GM19099 (cell line): ENCODE measurements at regions not wholly inside any gene's neighbourhood (a gene's known extent, or its start where the extent isn't known, plus 50 kb on each side); places are given as distances from the start of the nearest gene placed in this dataset.

Source experiments
- POLR2A ChIP-seq: IDR thresholded peaks from 3 replicates; pipeline ENCODE4 v1.6.1; 2011; ENCODE audit warnings: low read depth; ENCODE audit not compliant: insufficient read length; ENCODE audit errors: extremely low read depth

DNA sequence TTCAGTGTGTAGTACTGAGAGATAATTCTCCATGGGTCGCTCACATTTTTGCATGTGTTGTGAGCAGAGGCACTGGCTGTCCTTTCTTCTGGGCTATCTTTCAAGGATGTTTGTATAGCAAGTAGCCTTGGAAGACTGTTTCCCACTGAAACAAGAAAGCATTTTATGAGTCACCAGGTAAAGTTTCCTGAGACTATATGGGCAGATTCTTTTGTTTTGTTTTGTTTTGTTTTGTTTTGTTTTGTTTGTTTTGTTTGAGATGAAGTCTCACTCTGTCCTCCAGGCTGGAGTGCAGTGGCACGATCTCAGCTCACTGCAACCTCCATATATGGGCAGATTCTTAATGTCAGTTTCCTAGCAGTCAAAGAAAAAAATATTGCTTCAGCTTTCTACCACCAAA lies 912.6 kb downstream of the TTLL7 start:
- no peak for TF ChIP-seq POLR2A

DNA sequence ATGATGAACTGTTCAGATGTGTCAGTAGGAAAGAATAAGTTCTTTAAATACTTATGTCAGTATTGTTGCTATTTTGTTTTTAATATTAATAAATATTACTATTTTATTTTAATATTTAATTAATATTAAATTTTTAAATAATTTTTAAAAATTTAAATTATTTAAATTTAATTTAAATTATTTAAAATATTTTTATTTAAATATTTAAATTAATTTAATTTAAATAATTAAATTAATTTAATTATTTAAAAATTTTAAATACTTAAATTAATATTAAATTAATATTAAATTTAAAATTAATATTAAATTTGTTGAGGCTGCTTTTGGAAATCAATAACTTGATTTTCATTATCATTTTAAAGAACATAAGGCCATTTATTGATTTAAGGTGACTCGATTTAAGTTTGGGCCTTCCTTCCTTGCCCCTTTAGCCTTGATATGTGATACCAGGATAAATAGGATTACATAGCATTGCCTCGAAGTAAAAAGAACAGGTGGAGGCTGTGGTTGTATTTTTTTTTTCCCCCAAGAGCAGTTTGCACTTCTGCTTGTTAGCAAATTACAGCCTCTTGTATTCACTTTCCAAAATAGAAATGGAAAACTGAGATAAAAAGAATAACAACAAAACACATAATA lies 915.2 kb downstream of the TTLL7 start:
- TF ChIP-seq POLR2A = no peak

DNA sequence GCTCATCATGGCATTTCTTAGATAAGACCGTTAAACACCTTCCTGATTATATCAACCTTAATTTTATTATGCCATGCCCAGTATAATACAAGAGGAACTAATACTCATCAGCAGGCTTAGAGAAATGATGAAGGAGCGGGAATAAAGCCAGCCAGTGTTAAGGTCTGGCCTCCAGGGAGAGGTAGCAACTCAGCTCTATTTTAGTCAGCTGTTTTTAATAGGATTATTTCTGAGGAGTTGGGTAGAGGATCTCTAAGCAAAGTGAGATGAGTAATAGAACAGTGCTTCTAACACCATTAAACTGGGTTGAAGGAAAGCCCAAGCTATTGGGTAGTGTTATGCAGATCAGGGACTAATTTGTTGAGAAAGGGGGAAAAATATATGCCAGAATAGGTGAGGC lies 921.5 kb downstream of the TTLL7 start:
- TF ChIP-seq POLR2A = no peak

DNA sequence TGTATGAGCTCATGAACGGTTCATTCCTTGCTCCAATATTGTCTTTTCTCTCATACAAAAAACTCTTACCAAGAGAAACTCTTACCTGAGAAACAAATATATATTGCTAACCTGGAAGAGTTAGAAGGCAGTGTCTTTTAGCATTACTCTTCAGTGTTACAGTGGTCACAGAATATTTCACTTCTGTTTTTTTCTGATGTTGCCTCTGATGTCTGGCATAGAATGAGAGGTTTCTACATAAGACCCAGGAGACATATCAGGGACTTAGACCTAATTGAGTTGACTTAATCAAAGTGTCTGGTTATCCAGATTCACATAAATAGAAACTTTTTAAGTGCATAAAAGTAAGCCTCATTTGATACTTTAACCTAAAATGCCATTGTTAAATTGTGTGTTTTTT lies 923.8 kb downstream of the TTLL7 start:
- TF ChIP-seq POLR2A = no peak

- TF ChIP-seq POLR2A = no peak
These were observed 931.0 kb downstream of the TTLL7 start for GRCh38 chr1:83067954-83068353.

GRCh38 chr1:83065952-83066727 lies 932.8 kb downstream of the TTLL7 start:
- no peak for TF ChIP-seq POLR2A

GRCh38 chr1:83064589-83065242 lies 934.2 kb downstream of the TTLL7 start:
- no peak for TF ChIP-seq POLR2A

DNA sequence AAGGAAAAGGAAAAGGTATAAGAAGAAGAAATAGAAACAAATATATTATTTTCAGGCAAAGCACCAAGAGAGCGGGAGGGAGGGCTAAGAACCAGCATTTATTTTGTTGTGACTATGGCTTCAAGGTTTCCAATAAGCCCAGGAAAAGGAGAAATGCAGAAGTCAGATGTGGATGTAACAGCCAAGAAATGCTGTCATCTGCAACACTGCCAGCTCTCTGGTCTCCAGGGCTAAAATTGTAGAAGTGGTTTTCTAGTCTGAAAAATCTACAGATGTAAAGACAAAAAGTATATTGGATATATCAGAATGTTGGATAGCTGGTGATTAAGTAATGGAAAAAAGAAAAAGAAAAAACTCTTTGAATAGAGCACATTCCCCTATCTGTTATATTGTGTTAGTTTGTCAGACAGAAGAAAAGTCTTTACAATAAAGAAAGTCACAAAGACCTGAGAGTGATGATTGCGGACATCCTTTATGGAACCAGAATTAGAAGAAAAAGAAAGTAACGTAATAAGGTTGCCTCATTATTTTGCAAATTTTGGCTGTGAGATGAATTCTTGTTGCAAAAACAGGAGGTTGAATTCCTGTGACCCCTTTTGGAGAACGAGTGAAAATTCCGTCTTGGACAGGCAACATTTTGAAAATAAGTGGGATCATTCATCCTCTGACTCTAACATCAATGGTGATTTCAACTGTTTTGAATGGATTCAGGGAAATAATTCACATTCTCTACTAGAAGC lies 938.1 kb downstream of the TTLL7 start:
- no peak for TF ChIP-seq POLR2A

DNA sequence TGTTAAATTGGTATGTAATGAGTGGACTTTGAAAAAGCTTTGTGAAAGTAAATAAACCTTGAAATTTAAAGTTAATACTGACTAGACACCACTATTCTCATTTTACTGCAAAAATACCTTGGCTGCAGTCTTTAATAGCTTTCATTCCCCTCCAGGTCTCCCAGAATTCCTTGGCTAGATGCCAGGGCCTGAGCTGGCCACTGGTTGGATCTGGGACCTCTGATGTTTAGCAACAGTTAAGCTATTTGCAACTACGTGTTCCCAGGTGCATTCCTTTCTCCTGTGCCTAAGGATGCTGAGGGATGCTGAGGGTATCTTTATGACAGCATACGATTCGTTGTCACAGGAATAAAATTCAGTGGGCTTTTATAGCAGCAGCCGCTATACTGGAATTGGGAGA lies 938.7 kb downstream of the TTLL7 start:
- TF ChIP-seq POLR2A = no peak

DNA sequence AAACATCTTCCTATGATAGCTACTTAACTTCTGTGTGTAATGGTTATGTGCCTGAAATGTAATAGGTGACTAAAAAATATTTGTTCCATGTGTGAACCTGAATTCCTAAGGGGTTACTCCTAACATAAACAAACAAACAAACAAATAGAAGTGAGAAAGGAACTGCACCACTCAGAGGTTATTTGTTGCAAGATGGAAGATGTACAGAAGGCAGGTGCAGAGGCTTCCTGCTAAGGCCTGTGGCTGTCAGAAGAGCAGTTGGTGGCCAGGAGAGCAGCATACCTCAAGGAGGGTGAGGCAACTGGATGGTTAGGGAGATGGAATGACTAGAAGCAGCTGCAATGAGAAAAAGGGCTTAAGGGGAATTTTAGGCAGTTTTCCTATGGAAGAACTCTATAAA lies 940.6 kb downstream of the TTLL7 start:
- TF ChIP-seq POLR2A = no peak

DNA sequence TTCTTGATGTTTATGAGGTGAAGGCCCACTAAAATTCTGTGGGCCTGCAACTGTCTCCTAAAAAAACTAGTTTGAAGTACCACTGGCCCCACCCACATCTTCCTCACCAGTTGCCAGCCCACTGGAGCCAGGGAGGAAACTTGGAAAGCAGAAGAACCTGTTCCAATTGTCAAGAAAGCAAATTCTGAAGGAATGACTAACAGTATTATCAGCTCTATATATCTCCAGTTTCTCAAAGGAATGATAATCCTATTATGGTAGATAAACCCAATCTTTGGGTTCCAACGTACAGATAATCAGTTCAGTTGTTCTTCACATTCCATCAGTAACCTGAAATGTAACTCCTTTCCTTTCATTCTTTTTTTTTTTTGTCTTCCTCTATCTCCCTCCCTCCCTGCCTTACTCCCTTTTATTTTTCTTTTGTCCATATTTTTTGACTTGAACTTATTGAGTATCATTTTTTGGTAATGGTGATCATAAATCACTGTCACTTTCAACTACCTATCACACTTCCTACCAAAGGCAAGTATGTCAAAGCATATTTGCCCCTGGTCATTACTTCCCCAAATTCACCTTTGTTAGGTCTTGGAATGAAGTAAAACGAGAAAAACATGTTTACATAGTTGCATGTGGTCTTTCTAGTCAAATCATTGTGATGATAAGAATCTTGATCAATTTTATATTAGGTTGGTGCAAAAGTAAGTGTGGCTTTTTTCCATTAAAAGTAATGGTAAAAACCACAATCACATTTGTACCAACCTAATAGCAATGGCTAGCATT lies 943.4 kb downstream of the TTLL7 start:
- no peak for TF ChIP-seq POLR2A

DNA sequence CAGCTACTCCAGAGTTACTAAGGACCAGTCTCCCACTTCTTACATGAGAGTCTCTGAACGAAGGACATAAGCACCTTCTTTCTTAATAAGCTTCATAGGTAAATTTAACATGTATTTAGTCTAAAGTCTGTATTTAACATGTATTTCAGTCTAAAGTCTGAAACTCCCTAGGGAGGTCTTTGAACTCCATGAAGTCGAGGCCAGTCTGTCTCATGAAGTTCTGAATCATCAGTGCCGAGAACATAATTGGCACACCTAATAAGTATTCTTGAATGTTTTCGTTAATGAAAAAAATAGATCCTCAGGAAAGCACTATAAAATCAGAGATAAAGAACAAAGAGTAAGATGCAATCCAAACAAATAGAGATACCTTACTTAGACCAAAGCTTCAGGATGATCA lies 945.5 kb downstream of the TTLL7 start:
- no peak for TF ChIP-seq POLR2A

DNA sequence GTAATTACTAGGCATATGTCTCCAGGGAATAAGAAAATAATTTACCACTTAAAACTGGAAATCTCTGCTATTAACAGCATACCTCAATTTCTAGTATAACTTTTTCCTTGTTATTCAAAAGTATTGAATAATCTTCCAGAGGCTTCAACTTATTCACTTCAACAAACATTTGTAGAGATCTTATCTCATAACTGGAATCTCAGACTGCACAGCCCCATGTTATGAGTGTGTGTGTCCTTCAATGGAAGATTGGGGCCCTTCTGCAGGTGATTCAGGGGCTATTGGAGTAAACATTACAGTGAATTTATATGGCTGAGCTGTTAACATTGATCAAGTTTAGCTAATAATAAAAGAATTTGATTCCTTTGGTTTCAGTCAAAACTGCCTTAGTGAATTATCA lies 946.1 kb downstream of the TTLL7 start:
- no peak for TF ChIP-seq POLR2A

GRCh38 chr1:83043244-83043643 lies 955.7 kb downstream of the TTLL7 start:
- TF ChIP-seq POLR2A = no peak

GRCh38 chr1:83034851-83035250 lies 964.1 kb downstream of the TTLL7 start:
- TF ChIP-seq POLR2A = no peak
